Activated CD4-positive, alpha-beta T cell treated with anti-CD3 and anti-CD28 coated beads, Interleukin-2, amount 10 ng/mL, durations not matched to agents 7 days and 5 days (primary cell): ENCODE measurements at regions not wholly inside any gene's neighbourhood (a gene's known extent, or its start where the extent isn't known, plus 50 kb on each side); places are given as distances from the start of the nearest gene placed in this dataset.
"Not testable (repeated sequence)": the region's sequence is repeated elsewhere in the genome, so short reads cannot be mapped to it uniquely, and the experiment has no call there.

ENCODE experiments used
- CTCF ChIA-PET: fragments of 350-600 bp; sonication (Branson Sonifier 250); formaldehyde crosslinking; loops from one replicate; lab custom pipeline; 2021; ENCODE audit warnings: antibody characterized with exemption; lab: Charles Lee
- POLR2A ChIA-PET: fragments of 350-600 bp; sonication (Branson Sonifier 250); formaldehyde crosslinking; loops from one replicate; lab custom pipeline; 2021; ENCODE audit warnings: antibody characterized with exemption; lab: Charles Lee
- DNase-seq: peaks from one replicate; pipeline ENCODE4 v3.0.0-alpha.2; 2020
- H3K27ac Mint-ChIP-seq: one replicate; pipeline ENCODE4 v1.8.0; 2021; ENCODE audit warnings: mild to moderate bottlenecking, moderate library complexity, mixed read lengths
- H3K27me3 Mint-ChIP-seq: one replicate; pipeline ENCODE4 v1.8.0; 2021; ENCODE audit warnings: mixed read lengths
- H3K36me3 Mint-ChIP-seq: one replicate; pipeline ENCODE4 v1.8.0; 2021; ENCODE audit warnings: low read depth, mixed read lengths
- H3K4me1 Mint-ChIP-seq: one replicate; pipeline ENCODE4 v1.8.0; 2021; ENCODE audit warnings: mixed read lengths
- H3K4me3 Mint-ChIP-seq: one replicate; pipeline ENCODE4 v1.8.0; 2021; ENCODE audit warnings: mild to moderate bottlenecking, moderate library complexity, mixed read lengths
- H3K9me3 Mint-ChIP-seq: one replicate; pipeline ENCODE4 v1.8.0; 2021; ENCODE audit warnings: mixed read lengths

DNA sequence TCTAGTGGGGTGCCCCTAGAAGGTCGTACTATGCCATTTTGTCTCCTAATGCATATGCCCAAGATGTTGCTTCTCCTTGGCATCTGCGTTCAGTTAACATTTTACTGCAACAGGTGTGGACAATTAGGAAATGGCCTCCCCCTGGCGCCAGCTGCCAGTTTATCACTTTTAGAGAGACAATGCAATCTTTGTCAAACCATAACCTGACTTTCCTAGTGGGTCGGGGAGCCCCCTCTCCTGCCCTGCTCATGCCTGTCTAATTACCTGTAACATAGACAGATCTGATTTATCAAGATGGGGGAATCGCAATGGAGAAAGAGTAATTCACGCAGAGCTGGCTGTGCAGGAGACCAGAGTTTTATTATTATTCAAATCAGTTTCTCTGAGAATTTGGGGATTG lies 353.7 kb upstream of the SGO1 start:
- CTCF ChIA-PET: interaction anchor here (0.6 kb wide), 1 partner anchor 647 kb away, joined by 3 read pairs; no protein-coding TSS in a partner anchor
- H3K36me3 Mint-ChIP-seq: no peaks in the 10 kb centered on the region
- peaks cover 2% of the 10 kb centered on the region for H3K9me3 Mint-ChIP-seq
- POLR2A ChIA-PET: no interaction called here
- H3K4me1 Mint-ChIP-seq: no peaks in the 10 kb centered on the region
- no peak for DNase-seq
- H3K4me3 Mint-ChIP-seq: no peak overlapping the region
- no peak overlapping the region for H3K27ac Mint-ChIP-seq
- H3K27me3 Mint-ChIP-seq: no peaks in the 10 kb centered on the region

DNA sequence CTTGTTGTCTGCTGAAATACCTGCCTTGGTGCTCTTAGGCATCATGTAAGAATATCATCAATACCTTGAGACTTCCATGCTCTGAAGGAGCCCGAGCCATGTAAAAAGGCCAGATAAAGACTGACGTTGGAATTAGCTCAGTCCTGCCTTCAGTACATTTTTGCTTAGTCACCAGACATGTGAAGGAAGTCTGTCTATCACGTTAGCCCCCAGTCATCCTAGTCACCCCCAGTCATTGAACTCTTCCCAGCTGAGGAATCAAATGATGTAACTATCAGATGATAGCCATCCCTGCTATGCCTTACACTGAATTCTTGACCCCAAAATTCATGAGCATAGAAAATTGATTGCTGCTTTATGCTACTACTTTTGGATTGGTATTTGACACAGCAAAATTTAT lies 351.2 kb upstream of the SGO1 start:
- Mint-ChIP-seq H3K27ac (no peak overlapping the region), H3K4me3 (no peak overlapping the region), H3K27me3 (no peaks in the 10 kb centered on the region), H3K4me1 (no peaks in the 10 kb centered on the region), H3K9me3 (peaks cover 2% of the 10 kb centered on the region), H3K36me3 (no peaks in the 10 kb centered on the region)
- ChIA-PET CTCF (no interaction called here), POLR2A (no interaction called here)
- DNase-seq: no peak

DNA sequence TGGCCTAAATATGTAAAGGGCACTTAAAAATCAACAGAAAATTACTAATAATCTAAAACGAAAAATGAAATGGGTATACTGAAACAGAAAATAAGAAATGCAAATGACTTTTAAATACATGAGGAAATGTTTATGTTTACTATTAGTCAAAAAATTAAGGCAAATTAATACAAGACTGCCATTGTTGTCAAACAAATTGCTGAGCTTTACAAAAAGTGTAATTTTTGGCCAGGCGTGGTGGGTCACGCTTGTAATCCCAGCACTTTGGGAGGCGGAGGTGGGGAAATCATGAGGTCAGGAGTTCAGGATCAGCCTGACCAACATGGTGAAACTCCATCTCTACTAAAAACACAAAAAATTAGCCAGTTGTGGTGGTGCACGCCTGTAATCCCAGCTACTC lies 343.9 kb upstream of the SGO1 start:
- Mint-ChIP-seq H3K4me3 (no peak overlapping the region), H3K9me3 (no peaks in the 10 kb centered on the region), H3K36me3 (no peaks in the 10 kb centered on the region), H3K4me1 (no peaks in the 10 kb centered on the region), H3K27me3 (no peaks in the 10 kb centered on the region), H3K27ac (no peak overlapping the region)
- CTCF ChIA-PET: interaction anchor here (2.2 kb wide), 1 partner anchor 17 kb away, joined by 5 read pairs; no protein-coding TSS in a partner anchor
- POLR2A ChIA-PET: no interaction called here
- DNase-seq: no peak

DNA sequence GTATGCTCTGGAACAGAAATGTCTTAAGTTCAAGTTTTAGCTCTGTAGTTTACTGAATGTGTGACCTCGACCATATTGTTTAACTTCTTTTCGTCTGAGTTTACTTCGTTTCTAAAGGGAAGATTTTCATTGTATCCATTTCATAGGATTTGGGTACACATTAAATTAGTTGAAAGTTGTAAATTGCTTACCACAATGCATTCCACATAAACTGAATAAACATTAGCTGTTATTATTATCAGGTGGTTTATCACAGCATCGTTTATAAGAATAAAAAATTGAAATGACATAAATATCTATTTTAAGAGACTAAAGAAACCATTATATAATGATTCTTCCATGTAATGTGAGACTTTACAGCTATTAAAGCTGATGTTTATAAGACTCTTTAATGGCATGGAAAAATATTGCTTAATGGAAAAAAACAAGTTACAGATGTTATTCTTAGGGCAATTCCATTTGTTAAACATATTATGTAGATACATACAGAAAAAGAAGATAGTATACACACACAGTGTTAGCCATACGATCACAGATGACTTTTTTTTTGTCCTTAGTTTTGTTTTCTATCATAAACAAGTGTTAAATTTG lies 342.3 kb upstream of the SGO1 start:
- H3K4me3 Mint-ChIP-seq: no peak overlapping the region
- POLR2A ChIA-PET: no interaction called here
- CTCF ChIA-PET: no interaction called here

DNA sequence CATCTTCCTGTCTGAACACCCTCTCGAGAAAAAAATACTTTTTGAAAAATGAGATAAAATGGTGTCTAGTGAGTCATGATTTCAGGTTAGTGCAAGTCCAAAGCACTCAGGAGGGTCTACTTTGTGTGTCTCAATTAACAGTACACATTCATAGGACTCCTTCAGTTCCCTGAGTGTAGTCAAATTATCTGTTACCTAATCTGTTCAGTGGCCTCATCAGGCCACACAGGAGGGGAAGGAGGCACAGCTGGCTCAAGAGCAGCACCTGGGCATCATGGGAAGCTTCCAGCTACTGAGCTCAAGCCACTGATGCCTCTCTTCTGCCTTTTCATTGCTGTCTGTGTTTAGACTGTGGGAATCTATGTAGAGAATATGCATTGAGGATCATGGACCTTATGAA lies 341.4 kb upstream of the SGO1 start:
- CTCF ChIA-PET: no interaction called here
- POLR2A ChIA-PET: no interaction called here
- Mint-ChIP-seq H3K4me3 (no peak overlapping the region), H3K27me3 (no peaks in the 10 kb centered on the region), H3K36me3 (no peaks in the 10 kb centered on the region), H3K27ac (no peak overlapping the region), H3K9me3 (no peaks in the 10 kb centered on the region), H3K4me1 (no peaks in the 10 kb centered on the region)
- no peak for DNase-seq

More for the DNA sequence above, 342.3 kb upstream of the SGO1 start:
- H3K9me3 Mint-ChIP-seq: no peaks in the 10 kb centered on the region
- H3K27ac Mint-ChIP-seq: no peak overlapping the region
- H3K4me1 Mint-ChIP-seq: no peaks in the 10 kb centered on the region
- H3K36me3 Mint-ChIP-seq: no peaks in the 10 kb centered on the region
- no peaks in the 10 kb centered on the region for H3K27me3 Mint-ChIP-seq
- no peak for DNase-seq

DNA sequence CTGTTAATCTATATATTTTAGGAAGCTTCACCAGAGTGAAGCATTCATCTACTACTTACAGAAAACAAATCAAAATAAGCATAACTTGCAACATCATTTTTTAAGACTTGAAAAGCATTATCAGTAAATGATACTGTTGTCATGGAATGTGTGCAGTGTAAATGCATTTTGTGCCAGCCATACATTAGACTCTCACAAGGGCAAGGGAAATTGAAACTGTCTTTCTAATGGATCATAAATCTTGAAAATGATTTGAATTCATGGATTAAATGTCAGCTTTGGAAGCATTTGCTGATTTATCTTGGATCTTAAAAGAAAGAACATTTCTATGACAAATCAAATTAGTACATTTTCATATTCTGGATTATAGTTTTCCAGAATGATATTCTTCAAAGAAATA lies 338.3 kb upstream of the SGO1 start:
- no peak for DNase-seq
- Mint-ChIP-seq H3K27me3 (no peaks in the 10 kb centered on the region), H3K9me3 (peaks cover 3% of the 10 kb centered on the region), H3K27ac (no peak overlapping the region), H3K4me3 (no peak overlapping the region), H3K36me3 (no peaks in the 10 kb centered on the region), H3K4me1 (no peaks in the 10 kb centered on the region)
- POLR2A ChIA-PET: no interaction called here
- CTCF ChIA-PET: no interaction called here

DNA sequence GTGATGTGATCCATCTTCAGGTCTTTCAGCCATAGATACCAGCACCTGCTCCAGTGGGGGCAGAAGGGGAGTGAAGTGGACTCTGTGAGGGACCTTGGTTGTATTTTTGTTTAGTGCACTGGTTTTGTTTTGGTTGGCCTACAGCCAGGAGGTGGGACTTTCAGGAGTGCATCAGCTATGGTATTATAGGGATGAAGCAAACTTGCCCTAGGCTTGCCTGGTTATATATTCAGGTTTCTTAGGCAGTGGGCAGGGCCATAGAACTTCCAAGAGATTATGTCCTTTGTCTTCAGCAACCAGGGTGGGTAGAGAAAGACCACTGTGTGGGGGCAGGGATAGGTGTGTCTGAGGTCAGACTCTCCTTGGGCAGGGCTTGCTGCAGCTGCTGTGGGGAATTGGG lies 337.3 kb upstream of the SGO1 start:
- Mint-ChIP-seq H3K4me1 (no peaks in the 10 kb centered on the region), H3K9me3 (peaks cover 3% of the 10 kb centered on the region), H3K36me3 (no peaks in the 10 kb centered on the region), H3K4me3 (no peak overlapping the region), H3K27me3 (no peaks in the 10 kb centered on the region), H3K27ac (no peak overlapping the region)
- no peak for DNase-seq
- ChIA-PET POLR2A (no interaction called here), CTCF (no interaction called here)

DNA sequence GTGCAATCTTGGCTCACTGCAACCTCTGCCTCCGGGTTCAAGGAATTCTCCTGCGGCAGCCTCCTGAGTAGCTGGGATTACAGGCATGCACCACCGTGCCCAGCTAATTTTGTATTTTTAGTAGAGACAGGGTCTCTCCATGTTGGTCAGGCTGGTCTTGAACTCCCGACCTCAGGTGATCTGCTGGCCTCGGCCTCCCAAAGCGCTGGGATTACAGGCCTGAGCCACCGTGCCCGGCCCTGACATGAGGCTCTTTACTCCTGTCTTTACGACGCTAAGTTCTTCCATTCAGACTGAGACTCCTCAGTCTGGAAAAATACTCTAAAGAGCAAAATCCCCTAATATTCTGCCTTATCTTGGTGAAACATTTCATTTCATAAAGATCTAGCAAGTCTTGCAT lies 331.3 kb upstream of the SGO1 start:
- H3K4me3 Mint-ChIP-seq, DNase-seq, H3K27ac Mint-ChIP-seq, H3K36me3 Mint-ChIP-seq, H3K9me3 Mint-ChIP-seq, H3K4me1 Mint-ChIP-seq, POLR2A ChIA-PET, CTCF ChIA-PET, H3K27me3 Mint-ChIP-seq: not testable (repeated sequence)

DNA sequence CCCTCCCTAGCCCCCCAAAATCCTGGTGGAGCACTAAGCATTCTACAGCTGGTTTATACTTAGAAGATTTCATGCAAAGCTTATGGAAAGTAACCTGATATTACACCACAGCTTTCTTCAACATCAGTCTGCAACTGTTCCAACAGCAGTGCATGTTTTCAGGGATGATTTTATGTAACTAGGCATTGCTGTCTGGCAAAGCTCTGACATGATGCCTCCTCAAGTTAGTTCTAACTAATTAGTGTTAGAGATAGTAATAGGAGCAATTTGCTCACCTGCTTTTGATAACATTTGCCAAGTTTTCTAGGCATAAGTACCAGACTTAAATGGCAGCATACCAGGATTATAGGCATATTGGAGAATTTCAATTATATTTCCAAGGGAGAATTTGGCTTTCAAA lies 330.3 kb upstream of the SGO1 start:
- Mint-ChIP-seq H3K36me3 (no peaks in the 10 kb centered on the region), H3K9me3 (no peaks in the 10 kb centered on the region), H3K4me1 (no peaks in the 10 kb centered on the region), H3K27me3 (no peaks in the 10 kb centered on the region), H3K27ac (no peak overlapping the region), H3K4me3 (no peak overlapping the region)
- ChIA-PET POLR2A (no interaction called here), CTCF (no interaction called here)
- DNase-seq: no peak

DNA sequence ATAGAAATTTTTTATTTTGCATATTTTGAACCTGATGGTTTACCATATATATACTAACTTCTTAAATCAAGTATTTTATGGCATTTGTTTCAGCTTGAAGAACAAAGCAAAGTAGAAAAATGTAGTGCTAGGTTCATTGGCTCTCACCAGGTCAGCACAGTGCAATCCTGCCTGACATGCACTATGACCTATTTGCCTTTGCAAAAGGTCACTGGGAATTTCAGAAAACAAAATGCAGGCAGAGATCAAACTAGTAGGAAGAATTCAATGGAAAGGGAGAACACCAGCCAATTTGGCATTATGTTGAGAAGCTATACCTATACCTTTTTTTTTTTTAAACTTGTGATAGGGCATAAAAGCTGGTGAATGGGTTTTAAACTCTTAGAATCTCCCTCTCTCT lies 329.8 kb upstream of the SGO1 start:
- CTCF ChIA-PET: no interaction called here
- no peak overlapping the region for H3K27ac Mint-ChIP-seq
- no peak for DNase-seq
- H3K27me3 Mint-ChIP-seq: no peaks in the 10 kb centered on the region
- POLR2A ChIA-PET: no interaction called here
- H3K4me1 Mint-ChIP-seq: no peaks in the 10 kb centered on the region
- no peak overlapping the region for H3K4me3 Mint-ChIP-seq
- H3K36me3 Mint-ChIP-seq: no peaks in the 10 kb centered on the region
- no peaks in the 10 kb centered on the region for H3K9me3 Mint-ChIP-seq

DNA sequence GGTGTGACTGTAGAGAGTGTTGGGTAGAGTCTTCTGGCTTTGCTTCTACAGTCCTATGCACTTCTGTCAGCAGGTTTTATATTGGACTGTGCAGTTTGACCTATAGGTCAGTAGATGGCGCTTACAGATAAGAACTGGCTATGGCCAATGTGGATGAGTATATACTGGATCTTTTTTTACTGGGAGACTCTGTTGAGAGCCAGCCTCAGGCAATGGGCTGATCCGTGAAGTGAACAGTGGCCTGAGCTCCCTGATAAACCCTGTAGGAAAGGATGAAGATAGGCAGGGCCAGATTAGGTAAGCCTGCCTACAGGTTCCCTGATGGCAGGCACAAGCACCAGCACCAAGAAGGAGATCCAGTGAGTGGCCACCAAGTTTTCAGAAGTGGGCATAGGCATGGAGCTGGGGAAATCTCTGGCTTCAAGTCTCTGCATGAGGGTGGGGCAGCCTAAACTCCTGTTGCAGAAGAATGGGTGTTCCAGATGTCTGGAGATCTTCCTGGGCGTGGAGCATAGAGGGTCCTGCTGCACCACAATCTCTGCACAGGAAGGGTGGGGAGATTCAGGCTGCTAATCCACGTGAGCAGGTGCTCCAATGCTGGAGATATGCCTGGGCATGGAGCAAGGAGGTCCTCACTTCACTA lies 326.0 kb upstream of the SGO1 start:
- H3K4me1 Mint-ChIP-seq: no peaks in the 10 kb centered on the region
- H3K36me3 Mint-ChIP-seq: no peaks in the 10 kb centered on the region
- CTCF ChIA-PET: interaction anchor here (2.1 kb wide), 1 partner anchor 18 kb away, joined by 5 read pairs; no protein-coding TSS in a partner anchor
- H3K27ac Mint-ChIP-seq: no peak overlapping the region
- no peaks in the 10 kb centered on the region for H3K27me3 Mint-ChIP-seq
- POLR2A ChIA-PET: no interaction called here
- DNase-seq: no peak
- H3K9me3 Mint-ChIP-seq: no peaks in the 10 kb centered on the region
- no peak overlapping the region for H3K4me3 Mint-ChIP-seq

DNA sequence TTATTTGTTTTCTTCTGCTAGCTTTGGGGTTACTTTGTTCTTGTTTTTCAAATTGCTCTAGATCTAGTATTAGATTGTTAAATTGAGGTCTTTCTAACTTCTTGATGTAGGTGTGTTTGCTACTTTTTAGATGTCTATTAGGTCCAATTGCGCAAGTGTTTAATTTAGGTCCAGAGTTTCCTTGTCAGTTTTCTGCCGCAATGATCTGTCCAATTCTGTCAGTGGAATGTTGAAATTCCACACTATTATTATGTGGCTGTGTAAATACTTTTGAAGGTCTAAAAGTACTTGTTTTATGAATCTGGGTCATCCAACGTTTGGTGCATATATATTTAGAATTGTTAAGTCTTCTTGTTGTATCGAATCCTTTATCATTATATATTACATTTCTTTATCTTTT lies 324.4 kb upstream of the SGO1 start:
- no peaks in the 10 kb centered on the region for H3K27me3 Mint-ChIP-seq
- H3K36me3 Mint-ChIP-seq: no peaks in the 10 kb centered on the region
- no peak overlapping the region for H3K27ac Mint-ChIP-seq
- ChIA-PET POLR2A (no interaction called here), CTCF (no interaction called here)
- no peak for DNase-seq
- H3K9me3 Mint-ChIP-seq: peaks cover 2% of the 10 kb centered on the region
- H3K4me1 Mint-ChIP-seq: no peaks in the 10 kb centered on the region
- no peak overlapping the region for H3K4me3 Mint-ChIP-seq

DNA sequence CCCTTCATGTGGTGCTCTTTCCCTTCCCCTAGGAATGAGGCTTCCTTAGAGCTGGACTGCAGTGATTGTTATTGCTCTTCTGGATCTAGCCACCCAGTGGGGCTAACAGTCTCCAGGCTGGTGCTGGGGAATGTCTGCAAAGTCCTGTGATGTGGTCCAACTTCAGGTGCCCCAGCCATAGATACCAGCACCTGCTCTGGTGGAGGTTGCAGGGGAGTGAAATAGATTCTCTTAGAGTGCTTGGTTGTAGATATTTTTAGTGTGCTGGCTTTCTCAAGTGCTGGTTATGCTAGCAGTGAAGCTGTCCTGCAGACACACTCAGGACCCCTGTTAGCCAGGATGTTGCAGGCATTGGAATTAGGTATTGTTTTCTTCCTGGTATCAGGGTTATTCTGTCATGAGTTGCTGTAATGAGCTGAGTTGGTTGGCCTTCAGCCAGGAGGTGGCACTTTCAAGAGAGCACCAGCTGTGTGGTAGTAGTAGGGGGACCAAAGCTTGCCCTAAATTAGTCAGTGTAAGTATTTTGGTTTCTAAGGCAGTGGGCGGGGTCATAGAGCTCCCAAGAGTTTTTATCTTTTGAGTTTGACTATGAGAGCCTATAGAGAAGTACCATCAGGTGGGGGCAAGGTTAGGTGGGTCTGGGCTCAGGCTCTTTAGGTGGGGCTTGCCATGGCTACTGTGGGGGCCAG lies 317.5 kb upstream of the SGO1 start:
- ChIA-PET POLR2A (no interaction called here), CTCF (interaction anchor here (0.7 kb wide), 1 partner anchor 414 kb away, joined by 3 read pairs; no protein-coding TSS in a partner anchor)
- Mint-ChIP-seq H3K4me1 (no peaks in the 10 kb centered on the region), H3K9me3 (peaks cover 8% of the 10 kb centered on the region), H3K27me3 (no peaks in the 10 kb centered on the region), H3K36me3 (no peaks in the 10 kb centered on the region), H3K27ac (no peak overlapping the region), H3K4me3 (no peak overlapping the region)
- DNase-seq: no peak
